ENCODE measurements at regions not wholly inside any gene's neighbourhood (a gene's known extent, or its start where the extent isn't known, plus 50 kb on each side); places are given as distances from the start of the nearest gene placed in this dataset.
"Not testable (repeated sequence)": the region's sequence is repeated elsewhere in the genome, so short reads cannot be mapped to it uniquely, and the experiment has no call there.

DNA sequence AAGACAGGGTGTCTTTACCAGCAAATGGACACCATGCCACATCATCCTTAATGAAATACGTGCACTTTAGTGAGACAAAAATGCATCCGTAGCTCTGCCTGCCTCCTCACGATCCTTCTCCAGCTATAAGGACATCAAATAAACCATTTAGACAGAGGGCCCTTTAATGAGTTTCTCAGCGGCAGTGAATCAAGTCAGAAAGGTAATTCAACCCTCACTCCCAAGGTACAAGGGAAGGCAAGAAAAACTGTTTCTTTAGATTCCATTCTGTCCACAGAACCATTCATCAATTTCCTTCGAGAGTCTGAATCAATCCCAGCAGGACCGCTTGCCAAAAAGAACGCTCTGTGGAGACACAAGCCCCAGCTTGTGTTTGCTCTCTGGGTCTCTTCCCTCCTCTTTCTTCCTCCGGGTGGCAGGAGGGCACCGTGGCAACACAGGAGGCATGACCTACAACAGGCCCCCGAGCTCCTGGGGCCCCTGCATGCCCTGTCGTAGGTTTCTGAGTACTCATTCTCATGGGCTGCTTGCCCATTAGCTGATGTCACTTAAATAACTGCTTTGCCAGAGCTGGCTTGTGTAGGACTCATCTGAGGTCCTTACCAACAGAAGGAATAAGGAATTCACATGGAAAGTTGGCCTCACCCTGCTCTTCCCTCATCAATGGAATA, 297.8 kb upstream of the PRKCQ start:
- DNase-seq (ENCODE audit: low read depth, low spot score) = no peak

- DNase-seq (ENCODE audit: low read depth, low spot score) = no peak
These were observed 297.3 kb upstream of the PRKCQ start for GRCh38 chr10:6877336-6877721.

DNA sequence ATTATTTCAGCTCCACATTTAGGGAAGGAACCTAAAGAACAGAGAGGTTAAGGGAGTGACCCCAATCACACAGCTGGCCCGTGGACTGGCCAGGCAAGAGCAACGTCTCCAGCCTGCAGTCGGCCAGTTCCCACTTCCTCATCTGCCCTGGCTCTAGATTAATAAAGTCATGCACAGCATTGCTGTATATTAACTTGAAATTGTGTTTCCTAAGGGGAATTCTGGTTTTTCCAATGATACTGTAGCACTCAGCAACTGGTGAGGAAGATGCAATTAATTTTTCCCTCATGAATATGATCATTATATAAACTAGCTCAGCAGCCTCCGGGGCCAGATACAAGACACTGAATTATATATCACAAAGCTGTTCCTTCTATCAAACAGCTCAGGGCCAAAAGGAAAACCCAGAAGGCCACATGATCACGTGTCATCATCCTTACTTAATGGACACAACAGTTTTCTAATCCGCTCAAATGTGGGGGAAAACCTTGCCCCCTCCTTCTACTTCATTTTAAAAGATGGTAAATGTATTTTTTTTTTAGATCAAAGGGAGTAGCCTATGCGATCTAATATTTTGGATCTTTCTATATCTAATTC, 295.3 kb upstream of the PRKCQ start:
- no peak for DNase-seq (ENCODE audit: low read depth, low spot score)

GRCh38 chr10:6871128-6871527, 291.1 kb upstream of the PRKCQ start:
- DNase-seq (ENCODE audit: low read depth, low spot score) = no peak

GRCh38 chr10:6868036-6868725, 288.1 kb upstream of the PRKCQ start:
- DNase-seq (ENCODE audit: low read depth, low spot score) = no peak

DNA sequence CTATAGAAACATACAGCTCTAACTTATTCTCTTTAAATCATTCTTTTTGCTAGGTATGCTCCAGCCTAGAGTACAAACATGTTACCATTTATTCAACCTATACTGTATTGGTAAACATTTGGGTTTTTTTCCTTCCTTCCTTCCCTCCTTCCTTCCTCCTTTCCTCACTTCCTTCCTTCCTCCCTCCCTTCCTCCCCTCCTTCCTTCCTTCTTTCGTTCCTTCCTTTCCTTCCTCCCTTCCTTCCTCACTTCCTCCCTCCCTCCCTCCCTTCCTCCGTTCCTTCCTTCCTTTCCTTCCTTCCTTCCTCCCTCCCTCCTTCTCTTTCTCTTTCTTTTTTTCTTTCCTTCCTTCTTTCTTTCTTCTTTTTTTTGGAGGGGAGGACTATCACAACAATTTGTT, 286.7 kb upstream of the PRKCQ start:
- DNase-seq (ENCODE audit: low read depth, low spot score) = no peak

GRCh38 chr10:6864142-6864541, 284.1 kb upstream of the PRKCQ start:
- DNase-seq (ENCODE audit: low read depth, low spot score) = no peak

- DNase-seq (ENCODE audit: low read depth, low spot score) = no peak
These were observed 283.3 kb upstream of the PRKCQ start for GRCh38 chr10:6863381-6863780.

GRCh38 chr10:6850452-6850851, 270.4 kb upstream of the PRKCQ start:
- no peak for DNase-seq (ENCODE audit: low read depth, low spot score)

GRCh38 chr10:6847561-6847960, 267.5 kb upstream of the PRKCQ start:
- no peak for DNase-seq (ENCODE audit: low read depth, low spot score)

DNA sequence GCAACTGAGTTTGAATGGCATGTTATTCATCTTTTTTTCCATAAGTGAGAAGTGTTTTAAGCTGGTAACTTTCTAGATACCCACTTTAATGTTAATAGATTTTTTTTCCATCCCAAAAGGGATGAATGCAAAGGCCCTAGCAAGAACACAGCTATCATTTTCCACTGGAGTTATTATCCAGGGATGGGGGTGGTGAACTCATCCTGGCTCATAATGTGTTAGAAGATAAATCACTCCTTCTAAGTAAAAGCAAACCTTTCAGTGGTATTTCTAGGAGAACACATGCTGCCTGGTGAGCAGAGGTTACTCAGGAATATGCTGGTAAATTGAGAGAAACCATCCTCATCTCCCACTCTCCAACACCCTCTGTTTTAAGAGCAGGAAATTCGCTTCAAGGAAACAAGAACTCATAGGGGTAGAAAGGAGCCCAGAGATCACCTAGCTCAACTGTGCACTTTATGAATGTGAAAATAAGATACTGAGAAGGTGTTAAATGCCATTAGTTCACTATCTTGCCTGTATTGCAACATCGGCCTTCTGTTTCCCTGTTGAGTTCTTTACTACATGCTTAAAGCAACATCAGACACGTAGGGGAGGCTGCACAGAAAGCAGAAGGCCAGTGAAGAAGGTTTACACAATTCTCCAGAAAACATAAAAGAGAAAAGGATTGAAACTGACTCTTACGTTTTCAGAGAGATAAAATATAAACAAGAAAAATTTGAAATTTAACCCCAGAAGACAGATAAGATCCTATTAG, 264.0 kb upstream of the PRKCQ start:
- no peak for DNase-seq (ENCODE audit: low read depth, low spot score)

- no peak for DNase-seq (ENCODE audit: low read depth, low spot score)
These were observed 263.4 kb upstream of the PRKCQ start for GRCh38 chr10:6843481-6843881.

DNA sequence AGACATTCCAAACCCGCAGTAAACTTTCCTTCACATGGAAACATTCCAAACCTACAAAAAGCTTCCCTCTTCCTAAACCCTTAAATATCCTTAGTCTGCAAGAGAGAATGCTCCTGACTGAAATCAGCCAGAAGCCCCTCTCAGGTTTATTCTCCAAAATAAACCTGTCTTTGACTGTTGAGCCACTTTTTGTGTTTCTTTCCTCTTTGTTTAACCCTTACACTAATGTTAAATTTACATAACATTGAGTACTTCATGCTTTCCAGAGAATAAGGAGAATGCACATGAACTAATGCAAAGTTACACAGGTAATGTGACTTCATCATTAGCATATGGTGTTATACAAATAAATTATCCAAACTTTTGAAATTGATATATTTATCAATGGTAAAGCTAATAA, 262.6 kb upstream of the PRKCQ start:
- no peak for DNase-seq (ENCODE audit: low read depth, low spot score)

- DNase-seq (ENCODE audit: low read depth, low spot score) = no peak
These were observed 261.7 kb upstream of the PRKCQ start for GRCh38 chr10:6841761-6842160.

DNA sequence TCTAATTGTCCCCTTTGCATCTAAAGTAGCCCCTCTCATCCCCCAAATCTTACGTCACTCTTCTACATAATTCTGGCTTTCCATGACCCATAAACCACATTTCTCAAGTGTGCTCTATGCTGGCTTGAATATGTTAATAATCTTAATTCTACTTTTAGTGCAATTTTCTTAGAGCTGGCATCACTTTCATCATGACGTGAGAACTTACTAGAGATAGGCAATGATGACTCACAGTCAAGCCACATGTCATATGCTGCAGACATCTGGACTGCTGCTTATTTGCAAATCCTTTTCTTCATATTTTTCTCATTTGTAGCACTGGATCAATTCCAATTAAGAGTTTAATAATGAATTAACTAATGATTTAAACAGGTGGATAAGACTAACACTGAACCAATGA, 260.7 kb upstream of the PRKCQ start:
- DNase-seq (ENCODE audit: low read depth, low spot score) = no peak

- DNase-seq (ENCODE audit: low read depth, low spot score) = no peak
These were observed 260.2 kb upstream of the PRKCQ start for GRCh38 chr10:6840201-6840691.

DNA sequence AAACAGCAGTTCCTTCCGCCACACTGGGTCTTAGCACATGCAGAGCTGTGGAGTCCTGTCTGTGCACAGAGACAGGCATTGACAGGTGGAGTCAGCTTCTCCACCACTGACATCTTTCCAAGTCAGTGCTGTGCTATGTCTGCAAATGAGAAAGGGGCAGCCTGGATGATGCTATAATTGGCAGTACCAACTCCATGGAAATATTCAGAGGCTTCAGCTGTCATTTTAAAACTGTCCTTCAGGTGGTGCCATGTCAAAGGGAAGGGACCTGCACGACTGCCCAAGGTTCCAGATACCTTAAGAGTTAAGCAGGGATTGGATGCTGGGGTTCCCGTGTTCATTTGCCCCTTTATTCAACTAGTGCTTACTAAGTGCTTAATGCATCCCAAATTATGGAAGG, 258.0 kb upstream of the PRKCQ start:
- DNase-seq (ENCODE audit: low read depth, low spot score) = no peak

DNA sequence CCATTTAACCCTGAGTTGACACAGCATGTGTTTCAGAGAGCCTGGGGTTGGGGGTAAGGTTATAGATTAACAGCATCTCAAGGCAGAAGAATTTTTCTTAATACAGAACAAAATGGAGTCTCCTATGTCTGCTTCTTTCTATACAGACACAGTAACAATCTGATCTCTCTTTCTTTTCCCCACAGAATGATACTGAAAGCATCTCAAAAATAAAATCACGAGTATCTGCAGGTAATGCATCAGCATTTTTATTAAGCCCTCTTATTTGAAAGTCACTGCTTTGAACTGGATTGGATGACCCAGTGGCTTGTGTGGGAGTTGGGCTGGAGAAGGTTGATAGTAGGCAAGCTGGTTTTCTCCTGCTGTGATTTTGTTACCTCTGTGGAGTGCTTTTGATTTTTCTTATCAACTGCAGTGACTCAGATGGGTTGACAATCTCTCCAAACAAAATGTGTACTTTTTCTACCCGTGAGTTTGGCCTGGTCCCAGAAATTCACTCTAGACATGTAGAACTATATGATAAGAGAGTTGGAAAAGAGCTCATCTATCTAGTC, 253.5 kb upstream of the PRKCQ start:
- no peak for DNase-seq (ENCODE audit: low read depth, low spot score)

DNA sequence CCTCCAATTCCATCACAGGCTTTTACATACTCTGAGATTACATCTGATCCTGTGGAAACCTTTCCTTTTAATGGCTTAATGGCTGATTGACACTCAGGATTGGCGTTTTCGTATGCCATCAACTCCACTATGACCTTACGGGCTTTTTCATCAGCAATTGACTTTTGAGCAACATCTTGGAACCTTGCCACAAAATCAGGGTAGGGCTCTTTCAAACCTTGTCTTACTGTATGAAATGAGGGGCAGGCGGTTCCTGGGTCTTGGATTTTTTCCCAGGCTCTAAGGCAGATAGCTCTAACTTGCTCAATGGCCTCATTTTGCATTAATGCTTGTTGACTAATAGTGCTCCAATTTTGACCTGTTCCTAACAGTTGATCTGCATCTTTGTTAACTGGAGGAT, 250.9 kb upstream of the PRKCQ start:
- DNase-seq (ENCODE audit: low read depth, low spot score) = not testable (repeated sequence)

- not testable (repeated sequence) for DNase-seq (ENCODE audit: low read depth, low spot score)
These were observed 244.7 kb upstream of the PRKCQ start for GRCh38 chr10:6824793-6825192.

DNA sequence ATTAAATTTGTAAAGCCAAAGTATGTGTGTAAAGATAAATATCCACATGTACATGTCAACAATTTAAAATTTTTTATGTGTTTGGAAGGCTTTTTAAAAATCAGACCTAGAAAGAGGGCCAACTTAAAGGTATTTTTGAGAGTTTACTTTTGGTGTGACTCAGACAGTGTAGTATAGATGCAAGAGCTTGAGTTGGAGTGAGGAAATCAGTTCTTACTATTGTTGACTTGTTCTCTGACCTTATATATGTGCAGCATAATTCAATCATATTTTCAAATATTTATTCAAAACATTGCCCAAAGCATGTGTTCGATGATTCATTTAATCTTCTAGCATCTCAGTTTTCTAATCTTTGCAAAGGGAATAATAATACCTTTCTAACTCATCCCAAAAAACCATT, 243.7 kb upstream of the PRKCQ start:
- no peak for DNase-seq (ENCODE audit: low read depth, low spot score)

DNA sequence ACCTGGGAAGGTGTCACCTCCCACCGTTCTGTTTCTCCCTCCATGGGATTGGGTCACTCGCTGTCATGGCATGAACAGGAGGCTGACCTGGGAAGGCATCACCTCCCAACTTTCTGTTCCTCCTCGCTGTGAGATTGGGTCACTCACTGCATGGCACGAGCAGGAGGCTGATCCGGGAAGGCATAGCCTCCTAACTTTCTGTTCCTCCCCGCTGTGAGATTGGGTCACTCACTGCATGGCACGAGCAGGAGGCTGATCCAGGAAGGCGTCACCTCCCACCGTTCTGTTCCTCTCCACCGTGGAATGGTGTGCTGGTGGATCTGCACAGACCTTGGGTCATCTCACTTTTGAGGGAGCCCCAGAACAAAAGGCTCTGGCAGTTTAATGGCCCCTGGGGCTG, 239.2 kb upstream of the PRKCQ start:
- DNase-seq (ENCODE audit: low read depth, low spot score) = no peak

Data from pulmonary artery endothelial cell (primary cell).